Right renal pelvis (tissue), 4 donors: ENCODE measurements at regions not wholly inside any gene's neighbourhood (a gene's known extent, or its start where the extent isn't known, plus 50 kb on each side); places are given as distances from the start of the nearest gene placed in this dataset.

Experiments
- DNase-seq, 4 donors: peaks; one replicate each; pipeline ENCODE4 v3.0.0-alpha.2; 2013; ENCODE audit warnings: low read depth in 4 of 4, low spot score in 3 of 4, missing footprints in 1 of 4

DNA sequence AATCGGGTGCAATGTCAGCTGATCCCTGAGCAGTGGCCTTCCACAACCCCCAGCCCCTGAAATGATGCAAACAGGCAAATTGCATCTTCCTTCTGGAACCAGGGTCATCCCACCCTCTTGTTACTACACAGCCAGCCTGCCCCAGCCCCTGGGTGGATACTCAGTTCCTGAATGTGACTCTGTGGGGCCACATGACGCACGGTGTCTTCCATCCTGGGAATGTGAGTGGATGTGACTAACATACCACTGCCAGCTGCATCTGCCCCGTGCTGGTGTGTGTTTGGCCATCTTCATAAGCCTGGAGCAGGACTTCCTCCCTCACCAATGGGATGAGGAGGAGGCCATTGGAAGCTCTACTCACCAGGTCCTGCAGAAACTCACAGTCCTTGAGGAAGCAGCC is 257.9 kb upstream of the ADAMTS16 start:
- no peak for DNase-seq

DNA sequence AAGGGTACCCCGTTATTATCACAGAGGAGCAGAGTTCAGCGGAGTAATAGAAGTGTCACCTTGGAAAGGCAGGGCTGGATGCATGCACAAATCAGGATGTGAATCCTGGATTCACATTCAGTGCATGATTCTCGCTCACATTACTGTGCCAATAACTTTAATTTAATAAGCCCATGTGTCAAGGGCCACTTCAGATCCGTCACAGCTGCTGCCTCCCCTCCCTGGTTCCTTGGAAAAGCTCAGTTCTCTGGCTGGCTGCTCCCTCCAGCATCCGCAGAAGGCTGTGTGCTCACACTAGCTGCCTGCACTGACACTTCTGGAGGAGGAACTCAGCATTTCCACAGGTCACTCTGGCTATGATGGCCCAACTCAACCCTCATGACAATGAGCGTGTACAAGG is 256.8 kb upstream of the ADAMTS16 start:
- DNase-seq, result peak in 3 of 4 donors; percentile 22 to 34 (median 32)

DNA sequence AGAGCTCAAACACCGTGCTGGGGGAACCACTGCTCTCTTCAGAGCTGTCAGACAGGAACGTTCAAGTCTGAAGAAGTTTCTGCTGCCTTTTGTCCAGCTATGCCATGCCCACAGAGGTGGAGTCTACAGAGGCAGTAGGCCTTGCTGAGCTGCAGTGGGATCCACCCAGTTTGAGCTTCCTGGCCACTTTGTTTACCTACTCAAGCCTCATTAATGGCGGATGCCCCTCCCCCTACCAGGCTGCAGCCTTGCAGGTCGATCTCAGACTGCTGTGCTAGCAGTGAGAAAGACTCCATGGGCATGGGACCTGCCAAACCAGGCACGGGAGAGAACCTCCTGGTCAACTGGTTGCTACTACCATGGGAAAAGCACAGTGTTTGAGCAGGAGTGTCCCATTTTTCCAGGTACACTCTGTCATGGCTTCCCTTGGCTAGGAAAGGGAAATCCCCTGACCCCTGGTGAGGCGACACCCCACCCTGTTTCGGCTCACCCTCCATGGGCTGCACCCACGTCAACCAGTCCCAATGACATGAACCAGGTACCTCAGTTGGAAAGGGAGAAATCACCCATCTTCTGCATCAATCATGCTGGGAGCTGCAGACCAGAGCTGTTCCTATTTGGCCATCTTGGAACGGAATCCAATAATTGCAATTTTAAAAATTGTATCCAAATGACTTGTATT is 246.9 kb upstream of the ADAMTS16 start:
- no peak for DNase-seq

DNA sequence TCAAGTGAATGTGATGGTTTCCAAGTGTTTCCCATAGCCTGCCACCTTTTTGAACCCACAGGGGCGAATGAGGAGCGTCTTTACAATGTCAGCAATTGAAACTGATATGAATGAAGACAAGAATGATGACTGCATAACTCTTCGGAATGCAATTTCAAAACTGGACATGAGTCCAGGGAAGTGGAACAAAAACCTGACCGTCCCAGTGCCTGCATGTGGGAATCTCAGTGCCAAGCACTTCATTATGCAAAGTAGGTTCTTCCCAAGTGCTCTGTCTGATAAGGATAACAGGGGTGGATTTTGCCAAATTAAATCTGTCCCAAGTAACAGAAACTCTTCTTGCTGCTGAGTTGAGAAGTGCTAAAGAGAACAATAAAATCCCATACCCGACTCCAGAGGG is 243.8 kb upstream of the ADAMTS16 start:
- DNase-seq, result no peak

DNA sequence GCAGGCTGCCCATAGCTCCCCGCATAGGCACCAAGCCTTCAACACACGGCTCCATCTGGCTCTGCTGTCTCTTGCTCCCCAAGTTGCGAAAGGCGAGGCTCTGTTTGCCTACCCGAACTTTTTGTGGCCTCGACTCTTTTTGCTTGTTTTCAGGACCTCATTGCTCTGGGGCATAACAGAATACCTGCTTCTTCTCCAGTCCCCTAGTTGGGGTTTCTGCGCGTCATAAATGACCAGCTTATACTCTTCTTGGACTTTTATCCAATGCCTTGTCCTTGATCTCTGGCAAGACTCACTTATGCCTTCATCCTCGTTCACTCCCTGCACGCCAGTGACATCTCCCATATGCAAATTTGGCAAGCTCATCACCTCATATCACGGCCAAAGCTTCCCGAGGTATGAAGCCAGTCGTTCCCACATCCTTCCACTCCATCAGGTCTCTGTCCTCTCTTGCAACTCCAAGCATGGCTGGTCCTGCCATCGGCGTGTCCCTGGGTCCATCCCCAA is 238.8 kb upstream of the ADAMTS16 start:
- DNase-seq, result no peak

DNA sequence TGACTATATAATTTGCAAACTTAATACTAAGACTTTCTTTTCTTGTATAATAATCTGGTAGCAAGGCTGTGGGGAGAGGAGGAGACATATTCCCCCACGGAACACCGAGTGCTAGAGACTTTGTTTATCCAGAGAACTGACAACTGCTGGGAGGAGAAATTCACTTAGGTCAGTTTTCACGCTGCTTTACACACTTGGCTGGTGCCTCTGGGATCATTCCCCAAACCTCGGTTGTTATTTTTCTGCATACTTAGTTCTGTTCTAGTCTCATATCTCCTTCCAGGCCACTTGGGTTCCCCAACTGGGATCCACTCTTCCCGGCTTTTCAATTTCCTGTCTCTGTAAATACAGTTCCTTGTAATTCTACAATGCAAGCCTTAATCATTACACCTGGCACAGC is 238.2 kb upstream of the ADAMTS16 start:
- DNase-seq, result no peak

DNA sequence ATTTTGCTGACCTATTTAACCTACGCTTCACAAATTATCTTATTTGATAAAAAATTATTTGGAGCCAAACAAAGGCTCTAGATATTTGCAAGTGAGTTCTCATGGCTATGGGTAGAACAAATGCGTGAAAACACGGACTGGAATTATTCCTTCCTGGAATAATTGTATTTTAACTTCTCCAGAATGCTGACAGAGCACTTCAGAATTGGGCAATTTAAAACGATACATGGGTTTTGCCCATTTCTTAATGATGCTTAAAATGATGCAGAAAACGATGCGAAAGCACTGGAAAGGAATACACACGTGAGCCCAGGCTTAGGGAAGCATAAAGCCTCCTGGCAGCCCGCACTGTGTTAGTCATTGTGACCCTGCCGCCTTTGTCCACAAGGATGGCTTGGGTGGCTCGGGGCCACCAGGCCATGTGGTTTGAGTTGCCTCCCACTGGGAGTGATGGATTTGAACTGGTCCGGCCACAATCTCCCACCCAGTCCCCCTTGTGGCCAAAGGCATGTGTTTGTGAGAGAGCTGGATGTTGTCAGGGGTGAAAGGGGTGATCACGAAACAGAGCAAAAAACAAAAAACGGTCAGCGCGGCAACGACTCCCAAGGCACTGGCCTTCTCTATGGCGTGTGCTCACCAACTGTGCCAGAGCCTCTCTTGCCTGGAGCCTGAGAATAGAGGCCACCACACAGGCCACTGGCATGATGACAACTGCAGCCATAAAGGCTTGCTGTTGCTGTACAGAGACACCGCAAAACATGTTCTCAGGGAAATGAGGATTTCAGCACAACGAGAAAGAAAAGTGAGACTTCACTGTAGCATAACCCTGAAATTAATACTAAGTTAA is 234.2 kb upstream of the ADAMTS16 start:
- no peak for DNase-seq

DNA sequence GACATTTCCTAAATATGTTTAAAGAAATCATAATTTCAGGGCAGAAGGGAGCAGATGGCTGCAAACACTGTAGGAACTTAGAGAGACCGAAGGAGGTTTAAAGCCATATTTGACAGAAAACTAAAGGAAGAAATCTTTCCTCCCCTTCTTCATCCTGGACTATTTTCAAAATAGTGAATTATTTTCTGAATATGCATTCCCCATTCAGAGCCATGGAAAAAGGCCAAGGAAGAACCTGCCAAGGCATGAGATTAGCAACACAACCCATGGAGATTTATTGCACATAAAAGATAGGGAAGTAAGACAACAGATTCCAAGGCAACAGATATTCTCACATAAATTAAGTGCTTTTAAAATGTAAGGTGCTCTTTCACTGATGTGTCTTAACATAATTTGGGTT is 233.3 kb upstream of the ADAMTS16 start:
- no peak for DNase-seq

DNA sequence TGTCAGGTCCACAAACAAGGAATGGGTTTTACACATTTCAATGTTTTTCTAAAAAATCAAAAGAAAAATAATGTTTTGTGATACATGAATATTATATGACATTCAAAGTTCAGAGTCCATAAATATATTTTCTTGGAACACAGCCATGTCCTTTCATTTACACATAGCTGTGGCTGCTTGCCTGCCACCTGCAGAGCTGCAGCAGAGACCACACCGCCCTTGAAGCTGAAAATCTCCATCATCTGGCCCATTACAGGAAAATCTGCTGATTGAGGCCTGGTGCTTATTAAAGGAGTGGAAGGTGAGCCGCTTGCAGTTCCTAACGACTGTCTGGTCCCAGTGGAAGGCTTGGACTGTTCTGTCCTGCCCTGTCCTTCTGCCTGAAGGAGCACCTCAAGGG is 232.6 kb upstream of the ADAMTS16 start:
- no peak for DNase-seq

DNA sequence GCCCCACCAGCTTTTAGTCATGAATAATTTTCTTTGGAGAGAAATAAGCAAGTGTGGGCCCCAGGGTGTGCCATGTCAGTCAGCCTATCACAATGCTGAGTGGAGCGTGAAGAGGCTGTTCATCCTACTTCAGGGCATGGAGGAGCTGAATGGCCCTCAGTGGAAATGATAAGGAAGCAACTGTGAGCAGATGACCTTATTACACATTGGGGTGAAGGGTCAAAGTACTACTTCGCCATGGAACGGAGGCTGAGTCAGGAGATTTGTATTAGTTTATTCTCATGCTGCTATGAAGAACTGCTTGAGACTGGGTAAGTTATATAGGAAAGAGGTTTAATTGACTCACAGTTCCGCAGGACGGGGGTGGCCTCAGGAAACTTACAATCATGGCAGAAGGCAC is 231.0 kb upstream of the ADAMTS16 start:
- no peak for DNase-seq

DNA sequence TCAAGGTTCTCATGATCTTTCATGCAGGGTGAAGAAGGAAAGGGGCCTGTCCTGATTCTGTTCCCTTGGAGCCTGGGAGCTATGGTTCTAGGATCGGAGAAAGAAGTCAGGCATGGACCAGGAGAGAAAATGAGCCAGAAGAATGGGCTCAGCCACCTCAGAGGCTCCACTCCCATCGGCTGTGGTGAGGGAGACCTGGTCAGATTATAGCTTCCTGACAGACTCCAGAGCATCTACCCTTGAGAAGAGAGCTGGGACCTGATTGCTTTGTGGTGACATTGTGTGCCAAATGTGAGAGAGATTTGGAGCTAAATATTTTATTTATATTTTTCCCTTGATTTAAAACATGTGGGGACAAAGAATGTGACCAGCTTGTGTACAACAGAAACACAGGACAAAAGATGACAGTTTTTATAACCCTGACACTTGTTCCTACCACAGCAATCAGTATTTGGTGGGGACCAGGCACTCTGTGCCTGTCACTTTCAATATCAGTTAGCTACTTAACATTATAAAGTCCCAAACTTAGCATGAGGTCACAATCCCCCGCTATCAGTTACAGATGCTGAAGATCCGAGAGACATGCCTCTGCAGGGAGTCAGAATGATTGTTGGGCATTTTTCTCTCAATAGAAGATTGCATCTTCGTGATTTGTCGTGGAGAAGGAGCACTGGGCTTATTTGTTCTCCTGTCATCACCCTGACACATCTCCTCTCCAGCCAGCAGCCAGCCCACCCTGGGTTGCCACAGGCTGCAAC is 228.3 kb upstream of the ADAMTS16 start:
- DNase-seq, result no peak

DNA sequence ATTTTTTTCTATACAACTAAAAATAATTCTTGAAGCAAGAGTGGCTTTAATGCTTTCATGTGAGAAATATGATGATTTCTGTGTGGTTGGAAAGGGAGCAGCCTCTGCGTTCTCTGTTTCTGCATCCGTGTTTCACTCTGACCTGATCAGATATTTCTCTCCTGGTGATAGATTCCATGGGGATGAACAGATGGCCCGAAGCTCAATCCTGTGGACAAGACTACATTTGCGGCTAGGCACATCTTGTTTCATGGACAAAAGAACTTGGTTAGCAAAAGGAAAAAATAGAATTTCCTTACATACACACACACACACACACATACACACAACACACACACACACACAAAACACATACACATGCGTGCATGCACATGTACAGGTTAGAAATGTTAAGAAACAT is 218.2 kb upstream of the ADAMTS16 start:
- no peak for DNase-seq

DNA sequence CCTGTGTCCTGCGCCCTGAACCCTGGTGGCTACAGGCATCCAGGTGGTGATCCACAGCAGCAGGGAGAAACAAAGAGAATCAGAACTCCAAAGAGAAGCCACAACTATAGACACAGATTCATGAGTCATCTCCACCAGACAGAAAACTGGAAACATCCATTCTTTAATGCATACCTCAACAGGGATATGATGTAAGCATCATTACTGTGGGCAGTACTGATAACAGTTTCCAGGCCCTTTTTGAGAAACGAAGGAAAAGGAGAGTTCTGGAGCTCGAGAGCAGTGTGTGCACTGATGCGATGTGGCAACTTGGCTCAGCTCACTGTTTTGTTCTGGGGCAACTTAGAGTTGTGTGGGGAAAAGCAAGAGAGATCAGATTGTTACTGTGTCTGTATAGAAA is 215.6 kb upstream of the ADAMTS16 start:
- no peak for DNase-seq

DNA sequence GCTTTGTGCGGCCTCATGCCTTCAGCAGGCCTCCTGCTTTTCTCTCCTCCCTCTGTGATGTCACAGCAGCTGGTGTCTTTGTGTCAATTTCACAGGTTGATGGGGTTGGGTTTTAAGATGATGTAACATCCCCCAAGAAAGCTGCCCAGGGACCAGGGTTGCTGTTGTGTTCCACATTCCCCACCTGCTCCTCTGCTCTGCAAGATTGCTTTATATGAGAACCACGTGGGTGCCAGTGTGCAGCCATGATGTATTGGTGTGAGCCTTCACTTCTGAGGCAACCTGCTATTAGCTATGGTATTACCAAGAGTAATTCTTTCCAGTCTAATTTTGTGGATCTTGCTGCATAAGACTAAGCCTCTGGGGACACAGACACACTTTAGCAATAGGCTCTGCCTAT is 213.0 kb upstream of the ADAMTS16 start:
- DNase-seq, result no peak

DNA sequence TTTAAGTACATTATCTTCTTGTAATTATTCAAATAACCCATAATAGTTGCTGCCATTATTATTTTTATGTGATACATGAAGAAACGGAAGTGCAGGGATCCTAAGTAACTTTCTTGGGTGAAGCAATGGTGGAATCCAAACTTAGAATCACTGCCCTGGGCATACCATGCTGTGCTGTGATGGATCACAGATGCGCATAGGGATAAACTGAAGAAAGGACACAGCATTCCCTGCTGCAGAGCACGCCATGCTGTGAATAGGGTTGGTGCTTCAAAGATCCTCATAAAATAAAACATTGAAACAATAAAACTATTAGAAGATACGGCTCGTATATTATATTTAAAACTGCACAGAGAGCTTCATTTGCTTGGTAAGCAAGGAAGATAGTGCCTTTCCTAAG is 211.7 kb upstream of the ADAMTS16 start:
- DNase-seq, result no peak

DNA sequence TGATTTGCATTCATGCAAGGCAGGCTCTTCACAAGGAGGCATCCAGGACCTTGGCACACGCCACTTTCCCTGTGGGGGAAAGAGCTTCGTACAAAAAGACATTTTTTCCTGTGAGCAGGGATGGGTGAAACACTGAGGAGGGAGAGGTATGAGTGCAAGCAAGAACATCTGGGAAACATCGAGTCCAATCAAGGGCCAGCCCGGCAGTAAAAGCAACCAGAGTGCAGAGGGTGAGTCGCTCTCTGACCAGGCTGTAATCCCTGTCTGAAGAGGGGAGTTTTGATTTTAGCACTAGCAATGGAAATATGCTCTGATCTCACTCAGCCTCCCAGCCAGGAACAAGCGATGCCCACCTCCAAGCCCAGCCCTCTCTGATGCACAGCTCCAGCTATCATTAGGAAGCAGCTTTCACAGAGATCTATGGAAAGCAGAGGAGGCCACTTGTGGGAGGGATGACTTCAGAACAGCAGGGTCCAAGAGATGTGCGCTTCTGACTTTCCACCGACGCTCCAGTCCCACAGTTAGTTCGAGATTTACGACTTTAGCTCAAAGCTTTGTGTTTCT is 211.0 kb upstream of the ADAMTS16 start:
- no peak for DNase-seq

DNA sequence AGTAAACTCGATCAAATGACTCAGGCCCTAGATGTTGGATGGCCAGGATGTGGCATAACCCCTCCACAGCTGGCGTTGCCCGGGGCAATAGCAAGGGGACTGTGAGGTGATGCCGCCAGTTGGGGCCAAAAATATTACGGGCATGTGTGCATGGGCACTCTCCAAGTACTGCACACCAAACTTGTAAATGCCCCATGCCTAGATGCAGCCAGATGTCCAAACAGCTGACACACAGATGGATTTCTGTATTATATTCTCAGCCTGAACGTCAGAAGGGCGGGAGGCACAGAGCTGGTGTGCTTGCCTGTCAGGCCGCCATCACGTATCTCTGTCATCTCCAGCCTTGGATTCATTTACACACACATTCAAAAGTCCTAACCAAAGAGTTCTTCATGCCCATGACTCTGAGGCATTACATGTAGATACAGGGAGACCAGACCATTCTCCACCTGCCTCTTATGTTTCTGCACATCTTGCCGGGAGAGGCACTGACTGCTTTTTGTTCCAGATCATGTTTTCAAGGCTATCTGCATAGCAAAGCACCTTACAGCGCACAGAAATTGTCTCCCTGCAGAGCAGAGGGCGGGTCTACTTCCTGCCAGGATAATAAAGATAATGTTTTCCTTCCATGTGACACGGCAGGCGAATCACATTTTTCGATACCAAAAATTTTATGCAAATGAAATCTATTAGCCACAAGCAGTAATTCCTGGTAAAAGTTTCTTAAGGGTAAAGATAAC is 200.9 kb upstream of the ADAMTS16 start:
- no peak for DNase-seq

DNA sequence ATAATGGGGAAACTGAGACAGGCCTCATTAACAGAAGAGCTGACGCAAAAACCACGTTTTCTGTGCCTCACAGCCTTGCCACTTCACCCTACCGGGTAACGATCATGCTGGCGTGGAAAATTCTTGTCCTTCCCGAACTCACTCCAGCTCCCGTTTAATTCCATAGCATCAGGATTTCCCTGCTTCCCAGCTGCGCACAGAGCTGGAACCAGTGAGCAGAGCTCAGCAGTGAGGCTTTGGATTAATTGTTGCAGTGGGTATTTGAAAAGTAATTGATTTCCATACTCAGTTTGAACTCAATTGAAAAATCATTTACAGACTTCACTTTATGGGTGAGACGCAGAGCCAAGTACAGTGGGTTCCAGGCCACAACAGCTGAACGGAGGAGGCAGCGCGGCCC is 199.0 kb upstream of the ADAMTS16 start:
- no peak for DNase-seq

DNA sequence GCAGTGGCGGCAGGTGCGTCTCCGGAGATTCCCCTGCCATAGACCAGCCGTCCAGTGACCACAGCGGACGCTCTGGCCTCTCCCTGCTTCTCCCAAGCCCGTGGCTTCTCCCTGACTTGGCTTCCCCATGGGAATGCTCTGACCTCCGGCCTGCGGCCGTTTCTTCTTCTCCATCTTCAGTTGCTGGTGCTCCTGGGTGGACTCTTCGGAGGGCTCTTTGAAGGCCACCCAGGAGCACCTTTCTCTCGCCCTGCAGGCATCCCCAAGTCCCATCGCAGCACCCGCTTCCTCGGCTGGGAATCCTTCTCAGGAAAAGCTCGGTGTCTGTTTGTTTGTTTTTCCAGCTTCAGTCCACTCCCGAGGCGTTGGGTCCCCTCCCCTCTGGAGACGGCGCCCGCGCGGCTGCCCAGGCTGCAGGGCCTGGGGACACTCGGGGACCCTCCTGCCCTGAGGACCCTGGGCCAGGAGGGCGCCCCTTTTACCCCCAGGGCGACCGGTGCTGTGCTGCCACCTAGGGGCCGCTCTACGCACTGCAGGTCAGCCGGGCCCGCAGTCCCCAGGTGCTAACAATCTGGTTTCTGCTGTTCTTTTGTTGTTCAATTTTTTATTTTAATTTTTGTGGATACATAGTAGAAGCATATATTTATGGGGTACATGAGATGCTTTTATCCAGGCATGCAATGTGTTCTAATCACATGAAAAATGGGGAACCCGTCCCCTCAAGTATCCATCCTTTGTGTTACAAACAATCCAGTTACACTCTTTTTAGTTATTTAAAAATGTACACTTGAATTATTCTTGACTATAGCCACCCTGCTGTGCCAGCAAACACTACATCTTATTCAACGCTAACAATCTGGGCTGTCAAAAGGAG is 197.9 kb upstream of the ADAMTS16 start:
- DNase-seq, result peak in 1 of 4 donors; percentile 4
